ENCODE measurements at regions not wholly inside any gene's neighbourhood (a gene's known extent, or its start where the extent isn't known, plus 50 kb on each side); places are given as distances from the start of the nearest gene placed in this dataset.

DNA sequence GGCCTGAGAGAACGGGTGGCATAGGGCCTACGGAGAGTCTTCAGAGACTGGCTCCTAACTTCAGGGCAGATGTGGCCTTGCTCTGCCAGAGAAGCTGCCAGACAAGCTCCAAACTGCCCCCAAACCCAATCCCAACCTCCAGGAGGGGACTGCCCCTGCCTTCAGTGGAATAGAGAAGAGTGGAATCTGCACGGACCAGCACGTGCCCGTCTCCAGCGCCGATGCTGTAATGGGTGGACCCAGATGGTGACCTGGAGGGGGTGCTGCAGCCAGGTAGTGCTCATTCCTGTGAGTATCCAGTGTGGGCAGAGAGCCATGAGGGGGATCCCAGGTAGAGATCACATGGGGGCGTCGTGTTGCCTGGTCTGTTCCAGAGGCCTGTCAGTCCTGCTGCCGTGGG lies 73.2 kb upstream of the NKX1-1 start:
- in situ Hi-C loops (cut with HindIII; ENCODE audit: low sequenced_read_pairs), result no loop called here
- DNase-seq (ENCODE audit: low read depth, low spot score), result no peak

DNA sequence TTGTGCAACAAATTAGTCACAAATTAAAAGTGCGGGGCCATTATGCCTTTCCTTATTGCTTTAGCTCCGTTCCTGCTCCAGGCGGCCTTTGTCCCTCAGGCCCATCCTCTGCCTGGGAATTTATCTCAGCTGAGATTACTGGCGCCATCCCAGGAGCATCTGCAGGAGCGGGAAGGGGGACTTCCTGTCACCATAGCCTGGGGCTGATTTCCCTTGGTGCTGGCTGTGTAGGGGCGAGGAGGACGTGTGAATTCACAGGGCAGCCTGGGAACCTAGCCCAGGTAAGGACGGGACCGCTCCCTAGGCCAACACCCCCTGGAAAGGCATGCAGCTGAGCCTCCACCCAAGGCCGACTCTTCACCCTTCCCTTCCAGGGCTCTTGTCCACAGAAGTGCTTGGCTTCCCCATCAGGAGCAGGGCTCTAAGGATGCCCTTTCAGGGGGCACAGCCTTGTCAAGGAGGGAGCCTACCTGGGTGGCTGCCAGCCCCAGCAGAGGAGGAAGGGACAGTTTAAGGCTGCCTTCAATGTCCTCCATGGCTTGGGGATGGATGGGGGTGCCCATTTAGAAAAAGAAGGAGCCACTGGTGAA lies 72.6 kb upstream of the NKX1-1 start:
- in situ Hi-C loops (cut with HindIII; ENCODE audit: low sequenced_read_pairs), result no loop called here
- no peak overlapping the region for H3K4me3 ChIP-seq (ENCODE audit: low read depth, low read length)
- no peak for DNase-seq (ENCODE audit: low read depth, low spot score)
- TF ChIP-seq, protein P1, sequence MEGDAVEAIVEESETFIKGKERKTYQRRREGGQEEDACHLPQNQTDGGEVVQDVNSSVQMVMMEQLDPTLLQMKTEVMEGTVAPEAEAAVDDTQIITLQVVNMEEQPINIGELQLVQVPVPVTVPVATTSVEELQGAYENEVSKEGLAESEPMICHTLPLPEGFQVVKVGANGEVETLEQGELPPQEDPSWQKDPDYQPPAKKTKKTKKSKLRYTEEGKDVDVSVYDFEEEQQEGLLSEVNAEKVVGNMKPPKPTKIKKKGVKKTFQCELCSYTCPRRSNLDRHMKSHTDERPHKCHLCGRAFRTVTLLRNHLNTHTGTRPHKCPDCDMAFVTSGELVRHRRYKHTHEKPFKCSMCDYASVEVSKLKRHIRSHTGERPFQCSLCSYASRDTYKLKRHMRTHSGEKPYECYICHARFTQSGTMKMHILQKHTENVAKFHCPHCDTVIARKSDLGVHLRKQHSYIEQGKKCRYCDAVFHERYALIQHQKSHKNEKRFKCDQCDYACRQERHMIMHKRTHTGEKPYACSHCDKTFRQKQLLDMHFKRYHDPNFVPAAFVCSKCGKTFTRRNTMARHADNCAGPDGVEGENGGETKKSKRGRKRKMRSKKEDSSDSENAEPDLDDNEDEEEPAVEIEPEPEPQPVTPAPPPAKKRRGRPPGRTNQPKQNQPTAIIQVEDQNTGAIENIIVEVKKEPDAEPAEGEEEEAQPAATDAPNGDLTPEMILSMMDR (IDR thresholded peaks at IDR 0.05; ENCODE audit: low read depth, low read length), result no peak

More for the DNA sequence above, 73.2 kb upstream of the NKX1-1 start:
- H3K4me3 ChIP-seq (ENCODE audit: low read depth, low read length), result no peak overlapping the region
- TF ChIP-seq, protein P1 (IDR thresholded peaks at IDR 0.05; ENCODE audit: low read depth, low read length), result no peak

DNA sequence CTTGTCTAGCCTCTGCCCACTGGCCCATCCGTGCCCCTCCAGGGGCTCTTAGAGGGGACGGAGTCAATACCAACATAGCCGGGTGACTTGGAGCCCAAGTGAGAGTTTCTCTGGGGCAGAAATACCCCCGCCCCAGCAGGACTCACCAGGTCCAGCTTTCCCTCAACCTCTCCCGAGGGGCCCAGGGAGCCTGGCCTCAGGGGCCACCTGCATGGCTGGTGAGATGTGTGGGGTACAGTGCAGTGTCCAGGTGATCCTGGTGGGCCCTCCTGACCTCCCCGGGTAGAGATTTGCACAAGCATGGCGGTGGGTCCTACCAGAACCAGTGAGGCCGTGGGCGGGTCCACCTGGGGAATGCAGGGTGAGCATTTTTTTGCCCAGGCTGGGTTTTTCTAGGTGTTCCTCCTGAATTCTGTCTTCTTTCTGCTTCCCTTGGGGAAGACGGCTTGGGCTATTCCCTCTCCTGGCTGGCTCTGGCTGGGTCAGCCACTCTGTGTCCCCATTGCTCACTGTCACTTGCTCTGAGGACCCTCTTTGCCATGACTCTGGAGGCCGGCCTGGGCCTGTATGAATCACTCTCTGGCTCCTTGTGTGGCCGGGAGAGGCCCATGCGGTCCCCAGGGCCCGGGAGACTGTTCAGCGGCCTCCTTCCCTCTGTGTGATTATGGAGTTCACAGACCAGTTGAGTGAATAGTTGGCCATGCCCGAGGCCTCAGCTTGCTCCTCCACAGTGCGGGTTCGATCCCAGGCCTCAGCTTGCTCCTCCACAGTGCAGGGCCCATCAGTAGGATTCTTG lies 71.0 kb upstream of the NKX1-1 start:
- TF ChIP-seq, protein P1 (IDR thresholded peaks at IDR 0.05; ENCODE audit: low read depth, low read length), result no peak
- DNase-seq (ENCODE audit: low read depth, low spot score), result no peak
- in situ Hi-C loops (cut with HindIII; ENCODE audit: low sequenced_read_pairs), result no loop called here
- H3K4me3 ChIP-seq (ENCODE audit: low read depth, low read length), result no peak overlapping the region

DNA sequence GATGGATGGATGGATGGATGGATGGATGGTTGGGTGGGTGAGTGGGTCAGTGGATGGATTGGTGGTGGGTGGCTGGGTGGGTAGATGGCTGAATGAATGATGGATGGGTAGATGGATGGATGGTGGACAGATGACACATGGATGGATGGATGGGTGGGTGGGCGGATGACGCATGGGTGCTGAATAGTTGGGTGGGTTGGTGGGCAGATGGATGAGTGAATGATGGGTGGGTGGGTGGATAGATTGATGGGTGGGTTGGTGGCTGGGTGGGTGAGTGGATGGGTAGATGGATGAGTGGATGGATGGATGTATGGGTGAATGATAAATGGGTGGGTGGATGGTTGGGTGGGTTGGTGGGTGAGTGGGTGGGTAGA lies 69.9 kb upstream of the NKX1-1 start:
- in situ Hi-C loops (cut with HindIII; ENCODE audit: low sequenced_read_pairs), result no loop called here
- no peak overlapping the region for H3K4me3 ChIP-seq (ENCODE audit: low read depth, low read length)
- TF ChIP-seq, protein P1 (IDR thresholded peaks at IDR 0.05; ENCODE audit: low read depth, low read length), result no peak
- no peak for DNase-seq (ENCODE audit: low read depth, low spot score)

DNA sequence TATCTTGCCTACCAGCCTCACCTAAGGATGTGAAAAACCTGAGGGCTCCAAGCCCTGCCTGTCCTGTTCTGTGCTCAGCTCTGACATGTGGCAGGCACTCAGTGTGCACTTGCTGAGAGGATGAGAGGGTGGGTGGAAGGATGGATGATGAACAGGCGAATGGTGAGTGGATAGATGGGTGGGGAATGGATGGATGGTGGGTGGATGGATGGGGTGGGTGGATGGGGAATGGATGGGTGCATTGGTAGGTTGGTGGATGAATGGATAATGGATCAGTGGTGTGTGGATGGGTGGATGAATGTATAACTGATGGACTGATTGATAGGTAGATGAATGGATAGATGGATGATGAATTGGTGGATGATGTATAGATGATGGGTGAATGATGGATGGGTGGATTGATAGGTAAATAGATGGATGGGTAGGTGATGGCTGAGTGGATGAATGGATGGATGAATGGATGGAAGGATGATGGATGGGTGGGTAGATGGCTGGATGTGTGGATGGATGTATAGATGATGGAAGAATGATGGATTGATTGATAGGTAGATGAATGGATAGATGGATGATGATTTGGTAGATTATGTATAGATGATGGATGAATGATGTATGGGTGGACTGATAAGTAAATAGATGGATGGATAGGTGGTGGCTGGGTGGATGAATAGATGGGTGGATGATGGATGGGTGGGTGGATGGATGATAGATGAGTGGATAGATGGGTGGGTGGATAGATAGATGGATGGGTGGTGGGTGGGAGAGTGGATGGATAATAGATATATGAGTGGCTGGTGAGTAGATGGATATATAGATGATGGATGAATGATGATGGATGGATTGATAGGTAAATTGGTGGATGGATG lies 69.3 kb upstream of the NKX1-1 start:
- in situ Hi-C loops (cut with HindIII; ENCODE audit: low sequenced_read_pairs), result no loop called here
- TF ChIP-seq, protein P1 (IDR thresholded peaks at IDR 0.05; ENCODE audit: low read depth, low read length), result no peak

More for the DNA sequence above, 69.3 kb upstream of the NKX1-1 start:
- DNase-seq (ENCODE audit: low read depth, low spot score), result no peak
- H3K4me3 ChIP-seq (ENCODE audit: low read depth, low read length), result no peak overlapping the region

Data from astrocyte of the spinal cord (primary cell).